Mammary epithelial cell (primary cell): ENCODE measurements at regions not wholly inside any gene's neighbourhood (a gene's known extent, or its start where the extent isn't known, plus 50 kb on each side); places are given as distances from the start of the nearest gene placed in this dataset.

ENCODE experiments used
- CTCF ChIP-seq, 2 donors: IDR thresholded peaks in 1 of 2; conservative IDR thresholded peaks in 1 of 2; 2 replicates each; pipeline ENCODE4 v1.5.1; 2011 to 2012; ENCODE audit warnings: inconsistent platforms in 2 of 2, low read length in 2 of 2, mild to moderate bottlenecking in 2 of 2, control low read depth in 1 of 2, low read depth in 1 of 2; ENCODE audit not compliant: insufficient read depth in 1 of 2; ENCODE audit errors: extremely low read depth in 1 of 2
- EZH2 ChIP-seq: IDR thresholded peaks from 2 replicates; pipeline ENCODE4 v1.6.1; 2012; ENCODE audit warnings: low read length, inconsistent platforms, borderline replicate concordance

- TF ChIP-seq CTCF (conservative IDR thresholded peaks at IDR 0.05 in 1 of 2, IDR thresholded peaks at IDR 0.05 in 1 of 2; ENCODE audit: extremely low read depth in 1 of 2, insufficient read depth in 1 of 2, low read depth in 1 of 2, low read length in 2 of 2) (no peak), EZH2 (no peak)
These were observed 226.4 kb downstream of the BAMBI start for GRCh38 chr10:28903736-28904135.
